Left ventricle myocardium inferior (tissue), 1 donor: ENCODE measurements at regions not wholly inside any gene's neighbourhood (a gene's known extent, or its start where the extent isn't known, plus 50 kb on each side); places are given as distances from the start of the nearest gene placed in this dataset.

Experiments
- DNase-seq: peaks from one replicate; pipeline ENCODE4 v3.0.0-alpha.2; 2020
- H3K27ac ChIP-seq: fragments of 200-600 bp; replicated peaks from 2 replicates; pipeline ENCODE4 v1.8.0; 2021
- H3K27me3 ChIP-seq: fragments of 200-600 bp; 2 replicates; pipeline ENCODE4 v1.8.0; 2021; ENCODE audit warnings: low read depth
- H3K36me3 ChIP-seq: fragments of 200-600 bp; 2 replicates; pipeline ENCODE4 v1.8.0; 2021
- H3K4me1 ChIP-seq: fragments of 200-600 bp; 2 replicates; pipeline ENCODE4 v1.8.0; 2021
- H3K4me3 ChIP-seq: fragments of 200-600 bp; 2 replicates; pipeline ENCODE4 v1.8.0; 2021; ENCODE audit warnings: mild to moderate bottlenecking, moderate library complexity
- H3K9me3 ChIP-seq: fragments of 200-600 bp; replicated peaks from 2 replicates; pipeline ENCODE4 v1.8.0; 2021
- intact Hi-C: fragments of 100-400 bp; cut with micrococcal nuclease; formaldehyde crosslinking; loops from one replicate; pipeline ENCODE4 v1.11.0; 2022
- TF ChIP-seq, protein P1 (sequence below): fragments of 200-600 bp; IDR thresholded peaks from 2 replicates; pipeline ENCODE4 v1.8.0; 2021; ENCODE audit warnings: antibody characterized with exemption, mild to moderate bottlenecking, borderline replicate concordance
- donor health status: DM: no; HTN: yes; CAD: no; lungs with severe emphysema.

DNA sequence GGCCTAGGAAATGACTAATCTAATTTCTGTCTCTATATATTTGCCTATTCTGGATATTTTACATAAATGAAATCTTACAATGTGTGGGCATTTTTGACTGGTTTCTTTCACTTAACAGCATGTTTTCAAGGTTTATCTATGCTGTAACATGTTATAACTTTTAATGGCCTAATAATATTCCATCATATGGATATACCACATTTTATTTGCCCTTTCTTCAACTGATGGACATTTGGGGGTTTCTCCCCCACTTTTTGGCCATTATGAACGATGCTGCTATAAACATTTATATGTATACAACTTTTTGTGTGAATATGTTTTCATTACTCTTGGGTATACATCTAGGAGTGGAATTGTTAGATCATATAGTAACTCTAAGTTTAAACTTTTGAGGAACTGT lies 357.3 kb upstream of the ADAMTS9 start:
- no peak for DNase-seq
- intact Hi-C loops = no loop called here
- no peak overlapping the region for H3K27ac ChIP-seq
- no peaks in the 10 kb centered on the region for H3K27me3 ChIP-seq
- H3K36me3 ChIP-seq = no peaks in the 10 kb centered on the region
- TF ChIP-seq, protein P1, sequence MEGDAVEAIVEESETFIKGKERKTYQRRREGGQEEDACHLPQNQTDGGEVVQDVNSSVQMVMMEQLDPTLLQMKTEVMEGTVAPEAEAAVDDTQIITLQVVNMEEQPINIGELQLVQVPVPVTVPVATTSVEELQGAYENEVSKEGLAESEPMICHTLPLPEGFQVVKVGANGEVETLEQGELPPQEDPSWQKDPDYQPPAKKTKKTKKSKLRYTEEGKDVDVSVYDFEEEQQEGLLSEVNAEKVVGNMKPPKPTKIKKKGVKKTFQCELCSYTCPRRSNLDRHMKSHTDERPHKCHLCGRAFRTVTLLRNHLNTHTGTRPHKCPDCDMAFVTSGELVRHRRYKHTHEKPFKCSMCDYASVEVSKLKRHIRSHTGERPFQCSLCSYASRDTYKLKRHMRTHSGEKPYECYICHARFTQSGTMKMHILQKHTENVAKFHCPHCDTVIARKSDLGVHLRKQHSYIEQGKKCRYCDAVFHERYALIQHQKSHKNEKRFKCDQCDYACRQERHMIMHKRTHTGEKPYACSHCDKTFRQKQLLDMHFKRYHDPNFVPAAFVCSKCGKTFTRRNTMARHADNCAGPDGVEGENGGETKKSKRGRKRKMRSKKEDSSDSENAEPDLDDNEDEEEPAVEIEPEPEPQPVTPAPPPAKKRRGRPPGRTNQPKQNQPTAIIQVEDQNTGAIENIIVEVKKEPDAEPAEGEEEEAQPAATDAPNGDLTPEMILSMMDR = no peak
- peaks cover 24% of the 10 kb centered on the region for H3K9me3 ChIP-seq
- H3K4me1 ChIP-seq = no peaks in the 10 kb centered on the region
- H3K4me3 ChIP-seq = no peak overlapping the region

DNA sequence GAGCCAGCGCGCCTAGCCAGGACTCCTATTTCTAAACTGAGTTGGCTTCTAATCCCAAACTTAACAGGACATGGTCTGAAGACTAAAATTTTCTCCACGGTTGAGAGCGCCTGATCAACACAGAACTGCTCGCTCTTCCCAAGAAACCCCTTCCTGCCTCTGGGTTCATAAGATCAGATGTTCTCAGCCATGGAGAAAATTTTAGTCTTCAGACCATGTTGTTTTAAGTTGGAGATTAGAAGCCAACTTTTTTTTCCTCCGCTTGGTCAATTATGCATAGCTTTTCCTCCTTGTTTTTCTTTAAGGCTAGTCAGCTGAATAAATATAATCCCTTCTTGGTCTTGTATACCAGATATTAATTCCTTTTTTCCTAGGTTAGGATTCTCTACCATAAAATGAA lies 356.6 kb upstream of the ADAMTS9 start:
- Histone ChIP-seq H3K4me1 (no peaks in the 10 kb centered on the region), H3K36me3 (no peaks in the 10 kb centered on the region), H3K27me3 (no peaks in the 10 kb centered on the region), H3K27ac (no peak overlapping the region), H3K4me3 (no peak overlapping the region), H3K9me3 (peaks cover 22% of the 10 kb centered on the region)
- TF ChIP-seq, protein P1 = no peak
- no peak for DNase-seq
- intact Hi-C loops = no loop called here

DNA sequence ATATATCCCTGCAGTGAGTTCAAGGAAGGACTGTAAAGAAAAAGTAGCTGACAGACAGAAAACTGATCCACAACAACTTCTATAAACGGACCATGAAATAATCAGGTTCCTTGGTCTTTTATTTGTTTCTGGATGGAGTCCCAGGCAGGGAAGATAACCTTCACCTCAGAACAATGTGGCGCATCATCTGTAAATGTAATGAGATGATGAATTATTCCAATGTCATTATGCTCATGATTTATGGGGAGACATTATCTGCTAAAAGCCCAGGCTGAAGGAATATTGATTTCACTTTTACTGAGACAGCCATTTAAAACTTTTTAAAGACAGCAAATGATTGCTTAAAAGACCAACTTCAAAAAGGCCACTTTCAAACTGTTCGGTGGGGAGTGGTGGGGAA lies 354.9 kb upstream of the ADAMTS9 start:
- Histone ChIP-seq H3K36me3 (no peaks in the 10 kb centered on the region), H3K27ac (no peak overlapping the region), H3K9me3 (peaks cover 22% of the 10 kb centered on the region), H3K27me3 (no peaks in the 10 kb centered on the region), H3K4me1 (no peaks in the 10 kb centered on the region), H3K4me3 (no peak overlapping the region)
- DNase-seq = no peak
- TF ChIP-seq, protein P1 = no peak
- intact Hi-C loops = no loop called here

DNA sequence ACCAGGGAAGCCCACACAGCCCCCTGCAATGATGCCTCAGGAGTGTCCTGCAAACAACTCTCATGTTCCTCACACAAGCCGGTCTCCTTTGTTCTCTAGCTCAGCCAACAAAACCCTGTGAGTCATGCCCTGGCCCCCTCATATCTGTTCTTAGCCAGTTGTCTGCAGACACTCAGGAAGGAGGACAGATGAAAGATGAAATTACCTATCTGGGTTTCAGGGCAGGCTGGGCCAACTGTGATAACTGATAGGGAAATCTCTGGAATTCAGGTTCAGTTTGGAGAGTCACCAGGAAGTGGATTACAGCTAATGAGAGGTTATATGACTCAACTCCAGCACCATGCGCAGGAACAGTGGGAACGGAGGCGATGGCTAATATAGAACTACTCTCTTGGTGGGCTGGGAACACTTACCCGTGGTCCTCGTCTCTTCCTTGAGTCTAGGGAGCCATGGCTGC lies 352.0 kb upstream of the ADAMTS9 start:
- no peak for DNase-seq
- H3K36me3 ChIP-seq = no peaks in the 10 kb centered on the region
- H3K4me3 ChIP-seq = no peak overlapping the region
- intact Hi-C loops = no loop called here
- H3K27me3 ChIP-seq = no peaks in the 10 kb centered on the region
- no peak overlapping the region for H3K27ac ChIP-seq
- no peaks in the 10 kb centered on the region for H3K9me3 ChIP-seq
- no peaks in the 10 kb centered on the region for H3K4me1 ChIP-seq
- TF ChIP-seq, protein P1 = no peak

DNA sequence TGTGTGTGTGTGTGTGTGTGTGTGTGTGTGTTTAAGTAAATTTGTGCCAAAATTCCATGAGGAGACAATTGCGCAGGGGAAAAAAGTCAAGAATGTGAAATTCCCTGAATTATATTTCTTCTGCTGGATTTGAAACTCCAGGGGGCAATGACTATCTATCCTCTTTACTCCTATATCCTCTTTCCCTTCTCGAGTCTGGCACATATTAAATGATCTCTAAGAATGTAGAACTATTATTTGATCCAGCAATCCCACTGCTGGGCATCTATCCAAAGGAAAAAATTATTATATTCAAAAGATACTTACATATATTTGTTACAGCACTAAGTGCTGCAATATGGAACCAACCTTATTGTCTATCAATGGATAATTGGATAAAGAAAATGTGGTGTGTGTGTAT lies 350.1 kb upstream of the ADAMTS9 start:
- H3K9me3 ChIP-seq = no peaks in the 10 kb centered on the region
- DNase-seq = no peak
- H3K27me3 ChIP-seq = no peaks in the 10 kb centered on the region
- H3K4me1 ChIP-seq = no peaks in the 10 kb centered on the region
- no peak overlapping the region for H3K27ac ChIP-seq
- H3K36me3 ChIP-seq = no peaks in the 10 kb centered on the region
- H3K4me3 ChIP-seq = no peak overlapping the region
- intact Hi-C loops = no loop called here
- TF ChIP-seq, protein P1 = no peak

DNA sequence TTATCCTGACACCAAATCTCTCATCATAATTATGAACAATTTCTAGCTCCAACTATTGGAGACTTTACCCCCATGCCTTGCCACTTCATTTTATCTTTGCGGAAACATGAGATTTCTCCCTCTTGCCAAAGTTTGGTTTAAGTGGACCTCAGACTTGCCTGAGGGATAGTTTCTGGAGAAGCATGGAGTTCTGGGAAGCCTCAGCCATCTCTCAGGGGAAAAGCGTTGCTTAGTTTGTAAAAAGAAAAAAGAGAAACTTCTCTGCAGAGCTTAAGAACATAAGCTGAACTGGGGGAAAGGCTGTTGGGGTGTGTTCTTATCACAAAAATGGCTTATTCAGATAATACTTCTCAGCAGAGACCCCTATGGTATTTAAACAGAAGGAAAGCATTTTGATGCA lies 347.4 kb upstream of the ADAMTS9 start:
- TF ChIP-seq, protein P1 = no peak
- intact Hi-C loops = no loop called here
- no peaks in the 10 kb centered on the region for H3K4me1 ChIP-seq

More for the DNA sequence above, 347.4 kb upstream of the ADAMTS9 start:
- Histone ChIP-seq H3K36me3 (no peaks in the 10 kb centered on the region), H3K27me3 (no peaks in the 10 kb centered on the region), H3K9me3 (no peaks in the 10 kb centered on the region), H3K27ac (no peak overlapping the region), H3K4me3 (no peak overlapping the region)
- no peak for DNase-seq
